GM23338 (cell line): ENCODE measurements at regions not wholly inside any gene's neighbourhood (a gene's known extent, or its start where the extent isn't known, plus 50 kb on each side); places are given as distances from the start of the nearest gene placed in this dataset.

Experiments used
- ATAC-seq: fragments of 200-7000 bp; cut with Tn5 transposase; 3 replicates; pipeline ENCODE4 v1.9.1; 2020
- DNase-seq: peaks from one replicate; pipeline ENCODE4 v3.0.0-alpha.2; 2015; ENCODE audit warnings: low spot score
- H2AFZ ChIP-seq: fragments of 200-600 bp; sonication (generic); 2 replicates; pipeline ENCODE4 v1.8.0; 2016; ENCODE audit warnings: antibody characterized with exemption, mild to moderate bottlenecking, moderate library complexity
- H3F3A ChIP-seq: fragments of 200-600 bp; sonication (generic); replicated peaks from 2 replicates; pipeline ENCODE4 v1.8.0; 2017; ENCODE audit warnings: antibody characterized with exemption, mixed run types, low read depth
- H3K27ac ChIP-seq: fragments of 200-600 bp; sonication (generic); 2 replicates; pipeline ENCODE4 v1.6.1; 2016; ENCODE audit warnings: low read depth
- H3K27me3 ChIP-seq: fragments of 200-600 bp; sonication (generic); 2 replicates; pipeline ENCODE4 v1.8.0; 2016; ENCODE audit warnings: mild to moderate bottlenecking, mixed run types, moderate library complexity; ENCODE audit not compliant: insufficient read depth
- H3K36me3 ChIP-seq: fragments of 200-600 bp; sonication (generic); 2 replicates; pipeline ENCODE4 v1.8.0; 2016; ENCODE audit warnings: mild to moderate bottlenecking; ENCODE audit not compliant: insufficient read depth
- H3K4me1 ChIP-seq: fragments of 200-600 bp; sonication (generic); 2 replicates; pipeline ENCODE4 v1.8.0; 2016; ENCODE audit warnings: mild to moderate bottlenecking, moderate library complexity; ENCODE audit not compliant: insufficient read depth
- H3K4me2 ChIP-seq: fragments of 200-600 bp; sonication (generic); 2 replicates; pipeline ENCODE4 v1.7.1; 2017; ENCODE audit warnings: mixed run types
- H3K4me3 ChIP-seq: fragments of 200-600 bp; sonication (generic); 2 replicates; pipeline ENCODE4 v1.6.1; 2016; ENCODE audit warnings: mixed run types
- H3K79me2 ChIP-seq: fragments of 200-600 bp; sonication (generic); replicated peaks from 2 replicates; pipeline ENCODE4 v1.8.0; 2017; ENCODE audit warnings: mild to moderate bottlenecking; ENCODE audit not compliant: insufficient read depth
- H3K9me2 ChIP-seq: fragments of 200-600 bp; sonication (generic); 2 replicates; pipeline ENCODE4 v1.8.0; 2017; ENCODE audit not compliant: insufficient read depth
- H4K20me1 ChIP-seq: fragments of 200-600 bp; sonication (generic); replicated peaks from 2 replicates; pipeline ENCODE4 v1.8.0; 2017; ENCODE audit warnings: mild to moderate bottlenecking; ENCODE audit not compliant: insufficient read depth
- H3K27ac Mint-ChIP-seq: 2 replicates; pipeline ENCODE4 v1.8.0; 2020; ENCODE audit warnings: inconsistent platforms, mild to moderate bottlenecking, moderate library complexity, mixed read lengths
- H3K27me3 Mint-ChIP-seq: 3 replicates; pipeline ENCODE4 v1.8.0; 2022; ENCODE audit warnings: low read depth, mild to moderate bottlenecking, moderate library complexity, mixed read lengths, inconsistent platforms; ENCODE audit not compliant: insufficient read depth, poor library complexity
- H3K36me3 Mint-ChIP-seq: 3 replicates; pipeline ENCODE4 v1.8.0; 2021; ENCODE audit warnings: low read depth, mild to moderate bottlenecking, inconsistent platforms, moderate library complexity, mixed read lengths
- H3K4me1 Mint-ChIP-seq: 3 replicates; pipeline ENCODE4 v1.8.0; 2020; ENCODE audit warnings: mild to moderate bottlenecking, inconsistent platforms, mixed read lengths
- H3K4me3 Mint-ChIP-seq: 3 replicates; pipeline ENCODE4 v1.8.0; 2021; ENCODE audit warnings: moderate library complexity, mild to moderate bottlenecking, inconsistent platforms, mixed read lengths
- H3K9me3 Mint-ChIP-seq: 3 replicates; pipeline ENCODE4 v1.8.0; 2020; ENCODE audit warnings: moderate library complexity, mild to moderate bottlenecking, inconsistent platforms, mixed read lengths
- CREB1 ChIP-seq: fragments of 250-450 bp; sonication (Bioruptor Pico); IDR thresholded peaks from 2 replicates; pipeline ENCODE4 v1.5.0; 2020; ENCODE audit warnings: low read depth, mild to moderate bottlenecking, moderate library complexity
- EZH2 ChIP-seq: fragments of 200-600 bp; sonication (generic); IDR thresholded peaks from one replicate; pipeline ENCODE4 v1.8.0; 2017; ENCODE audit warnings: antibody characterized with exemption, mild to moderate bottlenecking, low read depth; ENCODE audit not compliant: unreplicated experiment
- EZH2phosphoT487 ChIP-seq: fragments of 200-600 bp; sonication (generic); IDR thresholded peaks from one replicate; pipeline ENCODE4 v1.8.1; 2018; ENCODE audit warnings: antibody characterized with exemption; ENCODE audit not compliant: unreplicated experiment
- JUNB ChIP-seq: IDR thresholded peaks from one replicate; pipeline ENCODE4 v1.6.1; 2016; ENCODE audit warnings: antibody characterized with exemption; ENCODE audit not compliant: unreplicated experiment
- NANOG ChIP-seq: IDR thresholded peaks from 2 replicates; pipeline ENCODE4 v1.6.1; 2016; ENCODE audit warnings: antibody characterized with exemption, borderline replicate concordance
- POLR2AphosphoS5 ChIP-seq: IDR thresholded peaks from 2 replicates; pipeline ENCODE4 v1.6.1; 2016; ENCODE audit warnings: antibody characterized with exemption, low read depth
- ZNF114 ChIP-seq: fragments of 250-450 bp; sonication (Bioruptor Pico); IDR thresholded peaks from 2 replicates; pipeline ENCODE4 v1.5.0; 2020; ENCODE audit warnings: mild to moderate bottlenecking, moderate library complexity
- TF ChIP-seq, protein P1 (sequence below): IDR thresholded peaks from 2 replicates; pipeline ENCODE4 v1.6.1; 2016; ENCODE audit warnings: antibody characterized with exemption
- TF ChIP-seq, protein P2 (sequence below): fragments of 250-450 bp; sonication (Bioruptor Pico); IDR thresholded peaks from 2 replicates; pipeline ENCODE4 v1.5.0; 2020; ENCODE audit warnings: mild to moderate bottlenecking, moderate library complexity

- TF ChIP-seq EZH2, result no peak
- TF ChIP-seq, protein P1, sequence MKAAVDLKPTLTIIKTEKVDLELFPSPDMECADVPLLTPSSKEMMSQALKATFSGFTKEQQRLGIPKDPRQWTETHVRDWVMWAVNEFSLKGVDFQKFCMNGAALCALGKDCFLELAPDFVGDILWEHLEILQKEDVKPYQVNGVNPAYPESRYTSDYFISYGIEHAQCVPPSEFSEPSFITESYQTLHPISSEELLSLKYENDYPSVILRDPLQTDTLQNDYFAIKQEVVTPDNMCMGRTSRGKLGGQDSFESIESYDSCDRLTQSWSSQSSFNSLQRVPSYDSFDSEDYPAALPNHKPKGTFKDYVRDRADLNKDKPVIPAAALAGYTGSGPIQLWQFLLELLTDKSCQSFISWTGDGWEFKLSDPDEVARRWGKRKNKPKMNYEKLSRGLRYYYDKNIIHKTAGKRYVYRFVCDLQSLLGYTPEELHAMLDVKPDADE, result no peak
Measured at GRCh38 chr3:153305189-153305588, 143.2 kb downstream of the RAP2B start (continued).

DNA sequence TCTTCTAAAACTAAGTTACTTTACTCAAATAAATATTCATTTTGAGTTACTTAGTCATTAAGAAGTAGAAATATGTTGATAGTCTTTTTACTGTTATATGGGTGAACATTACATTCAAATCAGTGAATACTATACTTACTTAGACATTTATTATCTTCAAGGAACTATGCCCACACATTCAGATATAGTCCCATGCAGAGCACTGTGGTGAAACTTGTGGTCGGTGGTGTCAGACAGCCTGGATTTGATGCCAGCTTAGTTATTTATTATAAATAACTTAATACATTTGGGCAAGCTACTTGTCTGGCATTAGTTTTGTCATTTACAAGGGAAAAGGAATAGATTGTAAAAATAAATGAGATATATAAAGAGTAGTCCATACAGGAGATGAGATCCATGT lies 149.5 kb downstream of the RAP2B start:
- no peak overlapping the region for H3K4me2 ChIP-seq
- Mint-ChIP-seq H3K4me3 (no peak overlapping the region), H3K4me1 (no peaks in the 10 kb centered on the region), H3K27ac (no peak overlapping the region), H3K9me3 (peaks cover 11% of the 10 kb centered on the region; the same call in 2 of the 3 replicates), H3K36me3 (peaks cover 9% of the 10 kb centered on the region; the same call in 1 of the 3 replicates), H3K27me3 (no peaks in the 10 kb centered on the region)
- DNase-seq (no peak), ATAC-seq (no peak)
- no peak overlapping the region for H2AFZ ChIP-seq
- H3K79me2 ChIP-seq, result no peaks in the 10 kb centered on the region
- no peaks in the 10 kb centered on the region for H3F3A ChIP-seq
- no peaks in the 10 kb centered on the region for H3K4me1 ChIP-seq
- no peaks in the 10 kb centered on the region for H3K27me3 ChIP-seq
- no peak overlapping the region for H3K27ac ChIP-seq
- H4K20me1 ChIP-seq, result no peaks in the 10 kb centered on the region
- no peak for TF ChIP-seq NANOG
- TF ChIP-seq ZNF114 (CRISPR knock-in tag), result no peak
- TF ChIP-seq EZH2phosphoT487, result no peak
- TF ChIP-seq, protein P1, result no peak
- H3K9me2 ChIP-seq, result no peaks in the 10 kb centered on the region
- H3K36me3 ChIP-seq, result no peaks in the 10 kb centered on the region
- no peak overlapping the region for H3K4me3 ChIP-seq

GRCh38 chr3:153313302-153313965 lies 151.4 kb downstream of the RAP2B start:
- Histone ChIP-seq H3K4me3 (no peak overlapping the region), H3K79me2 (no peaks in the 10 kb centered on the region), H3K36me3 (no peaks in the 10 kb centered on the region), H3K27me3 (no peaks in the 10 kb centered on the region), H3K4me2 (no peak overlapping the region), H2AFZ (peak overlapping the region; percentile 17; the same call in 1 of the 2 replicates), H3F3A (no peaks in the 10 kb centered on the region), H3K9me2 (no peaks in the 10 kb centered on the region), H4K20me1 (no peaks in the 10 kb centered on the region), H3K27ac (no peak overlapping the region), H3K4me1 (no peaks in the 10 kb centered on the region)
- ATAC-seq (no peak), DNase-seq (no peak)
- no peaks in the 10 kb centered on the region for H3K27me3 Mint-ChIP-seq
- no peaks in the 10 kb centered on the region for H3K4me1 Mint-ChIP-seq
- H3K27ac Mint-ChIP-seq, result no peak overlapping the region; the same call in 1 of the 2 replicates
- H3K36me3 Mint-ChIP-seq, result peaks cover 9% of the 10 kb centered on the region; the same call in 1 of the 3 replicates
- H3K9me3 Mint-ChIP-seq, result peaks cover 11% of the 10 kb centered on the region; the same call in 2 of the 3 replicates
- no peak overlapping the region for H3K4me3 Mint-ChIP-seq
- TF ChIP-seq, protein P1, result no peak
- TF ChIP-seq ZNF114 (CRISPR knock-in tag) (no peak), JUNB (no peak), CREB1 (CRISPR knock-in tag) (no peak), POLR2AphosphoS5 (no peak)
- TF ChIP-seq, protein P2, sequence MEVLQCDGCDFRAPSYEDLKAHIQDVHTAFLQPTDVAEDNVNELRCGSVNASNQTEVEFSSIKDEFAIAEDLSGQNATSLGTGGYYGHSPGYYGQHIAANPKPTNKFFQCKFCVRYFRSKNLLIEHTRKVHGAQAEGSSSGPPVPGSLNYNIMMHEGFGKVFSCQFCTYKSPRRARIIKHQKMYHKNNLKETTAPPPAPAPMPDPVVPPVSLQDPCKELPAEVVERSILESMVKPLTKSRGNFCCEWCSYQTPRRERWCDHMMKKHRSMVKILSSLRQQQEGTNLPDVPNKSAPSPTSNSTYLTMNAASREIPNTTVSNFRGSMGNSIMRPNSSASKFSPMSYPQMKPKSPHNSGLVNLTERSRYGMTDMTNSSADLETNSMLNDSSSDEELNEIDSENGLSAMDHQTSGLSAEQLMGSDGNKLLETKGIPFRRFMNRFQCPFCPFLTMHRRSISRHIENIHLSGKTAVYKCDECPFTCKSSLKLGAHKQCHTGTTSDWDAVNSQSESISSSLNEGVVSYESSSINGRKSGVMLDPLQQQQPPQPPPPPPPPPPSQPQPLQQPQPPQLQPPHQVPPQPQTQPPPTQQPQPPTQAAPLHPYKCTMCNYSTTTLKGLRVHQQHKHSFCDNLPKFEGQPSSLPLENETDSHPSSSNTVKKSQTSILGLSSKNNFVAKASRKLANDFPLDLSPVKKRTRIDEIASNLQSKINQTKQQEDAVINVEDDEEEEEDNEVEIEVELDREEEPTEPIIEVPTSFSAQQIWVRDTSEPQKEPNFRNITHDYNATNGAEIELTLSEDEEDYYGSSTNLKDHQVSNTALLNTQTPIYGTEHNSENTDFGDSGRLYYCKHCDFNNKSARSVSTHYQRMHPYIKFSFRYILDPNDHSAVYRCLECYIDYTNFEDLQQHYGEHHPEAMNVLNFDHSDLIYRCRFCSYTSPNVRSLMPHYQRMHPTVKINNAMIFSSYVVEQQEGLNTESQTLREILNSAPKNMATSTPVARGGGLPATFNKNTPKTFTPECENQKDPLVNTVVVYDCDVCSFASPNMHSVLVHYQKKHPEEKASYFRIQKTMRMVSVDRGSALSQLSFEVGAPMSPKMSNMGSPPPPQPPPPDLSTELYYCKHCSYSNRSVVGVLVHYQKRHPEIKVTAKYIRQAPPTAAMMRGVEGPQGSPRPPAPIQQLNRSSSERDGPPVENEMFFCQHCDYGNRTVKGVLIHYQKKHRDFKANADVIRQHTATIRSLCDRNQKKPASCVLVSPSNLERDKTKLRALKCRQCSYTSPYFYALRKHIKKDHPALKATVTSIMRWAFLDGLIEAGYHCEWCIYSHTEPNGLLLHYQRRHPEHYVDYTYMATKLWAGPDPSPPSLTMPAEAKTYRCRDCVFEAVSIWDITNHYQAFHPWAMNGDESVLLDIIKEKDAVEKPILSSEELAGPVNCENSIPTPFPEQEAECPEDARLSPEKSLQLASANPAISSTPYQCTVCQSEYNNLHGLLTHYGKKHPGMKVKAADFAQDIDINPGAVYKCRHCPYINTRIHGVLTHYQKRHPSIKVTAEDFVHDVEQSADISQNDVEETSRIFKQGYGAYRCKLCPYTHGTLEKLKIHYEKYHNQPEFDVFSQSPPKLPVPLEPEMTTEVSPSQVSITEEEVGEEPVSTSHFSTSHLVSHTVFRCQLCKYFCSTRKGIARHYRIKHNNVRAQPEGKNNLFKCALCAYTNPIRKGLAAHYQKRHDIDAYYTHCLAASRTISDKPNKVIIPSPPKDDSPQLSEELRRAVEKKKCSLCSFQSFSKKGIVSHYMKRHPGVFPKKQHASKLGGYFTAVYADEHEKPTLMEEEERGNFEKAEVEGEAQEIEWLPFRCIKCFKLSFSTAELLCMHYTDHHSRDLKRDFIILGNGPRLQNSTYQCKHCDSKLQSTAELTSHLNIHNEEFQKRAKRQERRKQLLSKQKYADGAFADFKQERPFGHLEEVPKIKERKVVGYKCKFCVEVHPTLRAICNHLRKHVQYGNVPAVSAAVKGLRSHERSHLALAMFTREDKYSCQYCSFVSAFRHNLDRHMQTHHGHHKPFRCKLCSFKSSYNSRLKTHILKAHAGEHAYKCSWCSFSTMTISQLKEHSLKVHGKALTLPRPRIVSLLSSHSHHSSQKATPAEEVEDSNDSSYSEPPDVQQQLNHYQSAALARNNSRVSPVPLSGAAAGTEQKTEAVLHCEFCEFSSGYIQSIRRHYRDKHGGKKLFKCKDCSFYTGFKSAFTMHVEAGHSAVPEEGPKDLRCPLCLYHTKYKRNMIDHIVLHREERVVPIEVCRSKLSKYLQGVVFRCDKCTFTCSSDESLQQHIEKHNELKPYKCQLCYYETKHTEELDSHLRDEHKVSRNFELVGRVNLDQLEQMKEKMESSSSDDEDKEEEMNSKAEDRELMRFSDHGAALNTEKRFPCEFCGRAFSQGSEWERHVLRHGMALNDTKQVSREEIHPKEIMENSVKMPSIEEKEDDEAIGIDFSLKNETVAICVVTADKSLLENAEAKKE, result no peak
